H1 (cell line): ENCODE measurements at regions not wholly inside any gene's neighbourhood (a gene's known extent, or its start where the extent isn't known, plus 50 kb on each side); places are given as distances from the start of the nearest gene placed in this dataset.

Experiments used
- CTCF ChIA-PET: fragments of 300-600 bp; sonication (Branson Sonifier 250); formaldehyde crosslinking; loops from one replicate; lab custom pipeline; 2021; ENCODE audit not compliant: partially characterized antibody; lab: Charles Lee
- POLR2A ChIA-PET: fragments of 300-600 bp; sonication (Branson Sonifier 250); formaldehyde crosslinking; loops from one replicate; lab custom pipeline; 2021; ENCODE audit warnings: inconsistent platforms; ENCODE audit not compliant: partially characterized antibody; lab: Charles Lee
- DNase-seq, 2 experiments: peaks; one replicate each; pipeline versions ENCODE4 v3.0.0 to v3.0.0-alpha.2; 2010 to 2022; ENCODE audit warnings: low spot score in 2 of 2, low read depth in 1 of 2, mixed read lengths in 1 of 2
- FAIRE-seq: peaks from 2 replicates; lab custom pipeline; 2011; peaks lifted over from hg19 to GRCh38; lab: Jason Lieb, UNC
- H2AFZ ChIP-seq: 2 replicates; pipeline ENCODE4 v1.8.1; 2012; ENCODE audit warnings: low read length, inconsistent platforms
- H2AK5ac ChIP-seq: 2 replicates; pipeline ENCODE4 v1.6.1; 2013; ENCODE audit warnings: low read depth, low read length
- H2BK120ac ChIP-seq: replicated peaks from 2 replicates; pipeline ENCODE3; 2013; ENCODE audit warnings: low read depth, low read length, inconsistent platforms
- H2BK12ac ChIP-seq: 2 replicates; pipeline ENCODE4 v1.6.1; 2013; ENCODE audit warnings: low read depth, low read length
- H2BK15ac ChIP-seq: 2 replicates; pipeline ENCODE4 v1.6.1; 2013; ENCODE audit warnings: low read length
- H2BK20ac ChIP-seq: 2 replicates; pipeline ENCODE4 v1.6.1; 2013; ENCODE audit warnings: low read length
- H2BK5ac ChIP-seq: 2 replicates; pipeline ENCODE4 v1.6.1; 2013; ENCODE audit warnings: low read depth, low read length
- H3K14ac ChIP-seq: 2 replicates; pipeline ENCODE4 v1.6.1; 2013; ENCODE audit warnings: inconsistent platforms; ENCODE audit not compliant: insufficient read length
- H3K18ac ChIP-seq: 2 replicates; pipeline ENCODE4 v1.6.1; 2013; ENCODE audit warnings: low read length; ENCODE audit errors: extremely low read depth
- H3K23ac ChIP-seq: 2 replicates; pipeline ENCODE4 v1.6.1; 2013; ENCODE audit warnings: inconsistent platforms; ENCODE audit not compliant: insufficient read length
- H3K23me2 ChIP-seq: 2 replicates; pipeline ENCODE4 v1.6.1; 2013; ENCODE audit warnings: low read depth, low read length
- H3K27ac ChIP-seq: 2 replicates; pipeline ENCODE4 v1.6.1; 2011; ENCODE audit warnings: low read depth, low read length, inconsistent platforms
- H3K27me3 ChIP-seq, 4 experiments: replicated peaks in 1 of 4; 1 replicate in 1 of 4; 2 replicates in 3 of 4; pipeline versions ENCODE4 v1.6.1 to v1.8.1; 2011 to 2013; ENCODE audit warnings: low read length in 3 of 4, mild to moderate bottlenecking in 3 of 4, inconsistent platforms in 2 of 4, mixed read lengths in 2 of 4, moderate library complexity in 1 of 4; ENCODE audit not compliant: control insufficient read depth in 3 of 4, insufficient read depth in 3 of 4; ENCODE audit errors: extremely low read depth in 1 of 4
- H3K36me3 ChIP-seq, 4 experiments: 2 replicates each; pipeline versions ENCODE4 v1.6.1 to v1.8.1; 2011 to 2013; ENCODE audit warnings: mild to moderate bottlenecking in 4 of 4, low read length in 3 of 4, moderate library complexity in 2 of 4, control low read depth in 1 of 4, inconsistent platforms in 1 of 4; ENCODE audit not compliant: insufficient read depth in 4 of 4, control insufficient read depth in 2 of 4
- H3K4ac ChIP-seq: replicated peaks from 2 replicates; pipeline ENCODE3; 2013; ENCODE audit warnings: low read length, low read depth, mixed read lengths, inconsistent platforms; ENCODE audit not compliant: insufficient read length
- H3K4me1 ChIP-seq, 4 experiments: replicated peaks in 1 of 4; 1 replicate in 1 of 4; 2 replicates in 3 of 4; pipeline versions ENCODE4 v1.6.1 to v1.8.1; 2011 to 2013; ENCODE audit warnings: low read length in 3 of 4, inconsistent platforms in 2 of 4, mixed read lengths in 1 of 4; ENCODE audit not compliant: insufficient read depth in 4 of 4, control insufficient read depth in 3 of 4
- H3K4me2 ChIP-seq, 2 experiments: 2 replicates each; pipeline versions ENCODE4 v1.6.1 to v1.8.1; 2011 to 2013; ENCODE audit warnings: low read depth in 2 of 2, low read length in 2 of 2, control low read depth in 1 of 2, inconsistent platforms in 1 of 2, mild to moderate bottlenecking in 1 of 2; ENCODE audit not compliant: insufficient read depth in 1 of 2
- H3K4me3 ChIP-seq, 4 experiments: fragments of 200-600, 300-600 bp in 1 of 4; sonication (generic), shearing (Covaris generic), sonication (Bioruptor Twin) in 1 of 4; 2 replicates each; pipeline versions ENCODE4 v1.5.1 to v1.8.1; 2011 to 2016; ENCODE audit warnings: low read length in 4 of 4, low read depth in 3 of 4, control low read depth in 2 of 4, inconsistent platforms in 2 of 4, mild to moderate bottlenecking in 2 of 4, mixed read lengths in 1 of 4, moderate library complexity in 1 of 4; ENCODE audit not compliant: insufficient read depth in 2 of 4; ENCODE audit errors: extremely low read depth in 1 of 4
- H3K56ac ChIP-seq: replicated peaks from 2 replicates; pipeline ENCODE3; 2013; ENCODE audit warnings: low read depth, mild to moderate bottlenecking, mixed read lengths, low read length, inconsistent platforms; ENCODE audit not compliant: insufficient read length
- H3K79me1 ChIP-seq: 2 replicates; pipeline ENCODE4 v1.6.1; 2013; ENCODE audit warnings: low read depth, low read length, control low read depth
- H3K79me2 ChIP-seq, 2 experiments: 2 replicates each; pipeline versions ENCODE4 v1.6.1 to v1.8.1; 2012 to 2013; ENCODE audit warnings: low read length in 2 of 2, mild to moderate bottlenecking in 2 of 2, inconsistent platforms in 1 of 2; ENCODE audit not compliant: insufficient read depth in 2 of 2, control insufficient read depth in 1 of 2
- H3K9ac ChIP-seq, 4 experiments: replicated peaks in 1 of 4; 1 replicate in 1 of 4; 2 replicates in 3 of 4; pipeline versions ENCODE4 v1.6.1 to v1.8.1; 2011 to 2013; ENCODE audit warnings: low read depth in 3 of 4, low read length in 3 of 4, control low read depth in 2 of 4, mild to moderate bottlenecking in 2 of 4, moderate library complexity in 2 of 4, inconsistent platforms in 1 of 4; ENCODE audit errors: extremely low read depth in 1 of 4
- H3K9me3 ChIP-seq, 2 experiments: 2 replicates each; pipeline versions ENCODE4 v1.6.1 to v1.8.1; 2012 to 2013; ENCODE audit warnings: mild to moderate bottlenecking in 2 of 2, moderate library complexity in 2 of 2, control low read depth in 1 of 2, inconsistent platforms in 1 of 2, low read depth in 1 of 2, low read length in 1 of 2, mixed read lengths in 1 of 2; ENCODE audit not compliant: insufficient read depth in 2 of 2
- H4K20me1 ChIP-seq, 2 experiments: replicated peaks in 1 of 2; 2 replicates each; pipeline versions ENCODE3 to v1.8.1; 2011 to 2013; ENCODE audit warnings: inconsistent platforms in 2 of 2, low read length in 2 of 2, mild to moderate bottlenecking in 1 of 2; ENCODE audit not compliant: insufficient read depth in 2 of 2, control insufficient read depth in 1 of 2
- H4K5ac ChIP-seq: 2 replicates; pipeline ENCODE4 v1.6.1; 2013; ENCODE audit warnings: low read length, low read depth, mixed read lengths, inconsistent platforms; ENCODE audit not compliant: insufficient read length
- H4K8ac ChIP-seq: 2 replicates; pipeline ENCODE4 v1.8.0; 2013; ENCODE audit warnings: mild to moderate bottlenecking, moderate library complexity, low read length, inconsistent platforms; ENCODE audit not compliant: insufficient read depth; ENCODE audit errors: extremely low read depth
- H4K91ac ChIP-seq: replicated peaks from 2 replicates; pipeline ENCODE3; 2013; ENCODE audit warnings: low read length, mixed read lengths, inconsistent platforms; ENCODE audit not compliant: insufficient read length
- BACH1 ChIP-seq: IDR thresholded peaks from 2 replicates; pipeline ENCODE4 v1.6.1; 2012; ENCODE audit warnings: low read length, improper control_type of control experiment
- CHD2 ChIP-seq: IDR thresholded peaks from 2 replicates; pipeline ENCODE4 v1.6.1; 2012; ENCODE audit warnings: low read length, improper control_type of control experiment
- NRF1 ChIP-seq: IDR thresholded peaks from 2 replicates; pipeline ENCODE4 v1.6.1; 2011; ENCODE audit warnings: mild to moderate bottlenecking, low read depth, low read length, improper control_type of control experiment
- PHF8 ChIP-seq: fragments of 200-600 bp; sonication (generic); conservative IDR thresholded peaks from 2 replicates; pipeline ENCODE4 v1.7.1; 2012; ENCODE audit warnings: low read depth, mild to moderate bottlenecking, inconsistent platforms, low read length, moderate library complexity
- POLR2AphosphoS5 ChIP-seq: IDR thresholded peaks from 2 replicates; pipeline ENCODE4 v1.6.1; 2011; ENCODE audit warnings: low read depth, low read length
- RXRA ChIP-seq: IDR thresholded peaks from 2 replicates; pipeline ENCODE4 v1.6.1; 2011; ENCODE audit warnings: low read depth, mild to moderate bottlenecking, low read length, moderate library complexity; ENCODE audit not compliant: insufficient read depth
- SIRT6 ChIP-seq: IDR thresholded peaks from one replicate; pipeline ENCODE4 v1.7.1; 2012; ENCODE audit warnings: low read length, inconsistent platforms
- TAF7 ChIP-seq: optimal IDR thresholded peaks from 2 replicates; pipeline ENCODE3; 2011; ENCODE audit warnings: low read depth, mild to moderate bottlenecking, inconsistent platforms, low read length, moderate library complexity, borderline replicate concordance
- TEAD4 ChIP-seq: IDR thresholded peaks from 2 replicates; pipeline ENCODE4 v1.6.1; 2012; ENCODE audit warnings: low read depth, low read length, inconsistent platforms, mixed read lengths
- WGBS, 2 experiments: shearing (Covaris generic) in 1 of 2; methylation state at CpG; one replicate each; pipeline versions ENCODE4 v1.1.6 to v1.1.7; 2013 to 2015; ENCODE audit warnings: low lambda C conversion rate in 2 of 2, mixed read lengths in 2 of 2, inconsistent platforms in 1 of 2, low coverage in 1 of 2, missing lambda C conversion rate in 1 of 2; ENCODE audit not compliant: insufficient replicate concordance in 2 of 2, insufficient coverage in 1 of 2, insufficient read length in 1 of 2; ENCODE audit errors: extremely low coverage in 1 of 2, missing lambda C conversion rate in 1 of 2; 5-methylcytosine and 5-hydroxymethylcytosine counted together

DNA sequence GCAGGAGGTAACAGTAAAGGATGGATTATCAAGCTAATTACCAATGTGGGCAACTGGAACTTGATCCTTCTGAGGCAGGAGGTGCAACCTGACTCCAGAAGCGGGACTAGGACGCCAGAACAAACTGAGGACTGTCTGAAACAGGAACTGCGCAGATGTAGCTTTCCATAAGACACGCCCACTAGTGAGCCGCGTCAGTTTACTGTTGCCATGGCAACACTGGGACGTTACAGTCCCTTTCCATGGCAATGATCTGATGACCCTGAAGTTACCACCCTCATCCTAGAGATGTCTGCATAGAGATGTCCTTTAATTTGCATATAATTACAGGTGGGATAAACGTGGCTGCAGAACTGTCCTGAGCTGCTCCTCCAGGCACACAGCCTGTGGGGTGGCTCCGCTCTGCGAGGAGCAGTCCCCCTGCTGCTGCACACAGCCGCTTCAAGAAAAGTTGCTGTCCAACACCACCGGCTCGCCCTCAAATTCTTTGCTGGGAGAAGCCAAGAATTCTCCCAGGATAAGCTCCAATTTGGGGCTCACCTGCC, 816.6 kb downstream of the UQCRFS1 start:
- Histone ChIP-seq H3K4me1 (peaks cover 5 to 12% (median 11%) of the 10 kb centered on the region in 4 experiments), H2BK20ac (0 out of 2 replicates have a peak overlapping the region, but pooled peaks have one; percentile 48), H3K36me3 (no peaks in the 10 kb centered on the region), H2BK12ac (no peak overlapping the region), H4K91ac (no peak overlapping the region), H4K5ac (no peak overlapping the region), H3K4ac (no peak overlapping the region), H3K14ac (no peak overlapping the region), H2BK15ac (no peak overlapping the region), H3K56ac (no peak overlapping the region), H3K23me2 (no peaks in the 10 kb centered on the region), H3K4me3 (no peak overlapping the region), H4K8ac (no peak overlapping the region; the same call in 1 of the 2 replicates), H2AFZ (no peak overlapping the region), H3K79me1 (no peaks in the 10 kb centered on the region), H2BK120ac (no peak overlapping the region), H3K23ac (no peak overlapping the region), H3K27ac (no peak overlapping the region), H3K9ac (no peak overlapping the region), H3K79me2 (no peaks in the 10 kb centered on the region; a peak in 1 of 4 replicates), H3K4me2 (no peak overlapping the region), H2BK5ac (no peak overlapping the region), H3K18ac (no peak overlapping the region), H3K9me3 (no peaks in the 10 kb centered on the region), H2AK5ac (no peak overlapping the region), H4K20me1 (no peaks in the 10 kb centered on the region), H3K27me3 (no peaks in the 10 kb centered on the region)
- ChIA-PET POLR2A (interaction anchor here (1.0 kb wide), 1 partner anchor 187 kb away, joined by 3 read pairs; no protein-coding TSS in a partner anchor), CTCF (interaction anchor here (0.6 to 0.8 kb wide), 5 partner anchors 149 to 483 kb away, joined by 3 to 4 read pairs (median 3); no protein-coding TSS in a partner anchor)
- DNase-seq (no peak), FAIRE-seq (peak; percentile 13)
- whole genome bisulfite sequencing, 2 experiments, result 88% methylated on average over 13 of the region's 13 CpGs; no CpG with 5 or more reads in 1 of the 2 experiments
- TF ChIP-seq TEAD4 (no peak), NRF1 (no peak), BACH1 (no peak), SIRT6 (no peak), RXRA (no peak), POLR2AphosphoS5 (no peak), TAF7 (no peak), PHF8 (no peak), CHD2 (no peak)
